HFF-Myc (cell line): ENCODE measurements at regions not wholly inside any gene's neighbourhood (a gene's known extent, or its start where the extent isn't known, plus 50 kb on each side); places are given as distances from the start of the nearest gene placed in this dataset.

Experiments
- DNase-seq: peaks from one replicate; pipeline ENCODE4 v3.0.0-alpha.2; 2011; ENCODE audit warnings: low read depth; ENCODE audit errors: extremely low read depth
- H3K4me3 ChIP-seq: replicated peaks from 2 replicates; pipeline ENCODE4 v1.5.1; 2011; ENCODE audit warnings: low read depth, mild to moderate bottlenecking, control low read depth, low read length
- CTCF ChIP-seq: IDR thresholded peaks from 2 replicates; pipeline ENCODE4 v1.5.1; 2012; ENCODE audit warnings: mild to moderate bottlenecking, low read depth, low read length, control low read depth; ENCODE audit errors: missing control alignments

DNA sequence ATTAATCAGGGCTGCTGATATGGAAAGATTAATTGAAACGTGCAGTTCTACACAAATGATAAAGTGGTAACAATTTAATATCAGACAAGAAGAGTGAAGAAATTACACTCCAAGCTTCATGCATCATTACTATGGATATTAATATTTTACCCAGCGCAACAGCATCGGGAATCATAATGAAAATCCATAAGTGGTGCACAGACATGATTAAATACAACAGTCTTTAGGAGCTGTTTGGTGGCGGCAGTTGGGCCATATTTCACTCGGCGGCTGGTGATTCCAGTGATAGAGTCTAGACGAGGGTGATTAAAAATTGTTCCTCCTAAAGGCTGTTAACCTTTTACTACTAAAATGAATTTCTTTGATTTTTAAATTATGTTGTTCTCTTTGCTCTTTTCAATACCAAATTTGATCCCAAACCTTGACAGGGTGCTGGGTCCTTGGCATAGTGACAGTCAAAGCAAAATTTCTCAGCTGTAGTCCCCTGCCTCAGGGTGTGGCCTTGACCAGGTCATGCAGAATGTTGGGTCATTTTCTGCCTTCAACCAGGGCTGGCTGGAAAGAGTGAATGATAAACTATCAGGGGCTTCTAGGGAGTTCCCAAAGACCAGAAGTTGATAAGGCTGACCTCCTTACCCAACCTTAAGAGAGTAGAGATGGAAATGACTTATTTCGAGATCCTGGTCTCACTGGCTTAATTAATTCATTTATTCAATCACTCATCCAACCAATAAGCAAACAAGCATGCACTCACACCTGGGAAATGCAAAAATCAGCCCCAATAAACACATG lies 392.0 kb downstream of the IL20RB start:
- no peak for TF ChIP-seq CTCF

DNA sequence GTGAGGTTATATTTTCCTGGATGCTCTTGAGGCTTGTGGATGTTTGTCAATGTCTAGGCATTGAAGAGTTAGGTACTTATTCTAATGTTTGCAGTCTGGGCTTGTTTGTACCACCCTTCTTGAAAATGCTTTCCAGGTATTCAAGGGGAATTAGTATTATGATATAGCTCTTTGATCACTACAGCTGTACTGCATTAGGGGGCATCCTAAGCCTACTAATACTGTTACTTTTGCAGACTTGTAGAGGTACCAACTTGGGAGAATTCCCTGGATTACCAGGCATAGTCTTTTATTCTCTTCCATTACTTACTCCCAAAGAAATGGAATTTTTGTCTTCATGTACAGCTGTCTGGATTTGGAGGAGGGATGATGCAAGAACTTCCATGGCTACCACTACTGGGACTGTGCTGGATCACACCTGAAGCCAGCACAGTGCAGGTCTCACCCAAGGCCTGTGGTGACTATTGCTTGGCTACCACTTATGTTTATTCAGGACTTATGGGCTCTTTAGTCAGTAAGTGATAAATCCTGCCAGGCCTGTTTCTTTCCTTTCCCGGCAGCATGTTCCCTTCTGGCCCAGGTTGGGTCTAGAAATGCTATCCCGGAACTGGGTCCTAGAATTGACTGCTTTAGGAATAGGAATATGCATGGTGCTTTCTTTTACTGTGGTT lies 402.9 kb downstream of the IL20RB start:
- H3K4me3 ChIP-seq = no peak overlapping the region
- no peak for TF ChIP-seq CTCF
- DNase-seq = no peak

More for the DNA sequence above, 392.0 kb downstream of the IL20RB start:
- H3K4me3 ChIP-seq = no peak overlapping the region
- no peak for DNase-seq

- TF ChIP-seq CTCF = no peak
- no peak for DNase-seq
- no peak overlapping the region for H3K4me3 ChIP-seq
Observed at GRCh38 chr3:137382005-137382594, 382.0 kb upstream of the SOX14 start.

DNA sequence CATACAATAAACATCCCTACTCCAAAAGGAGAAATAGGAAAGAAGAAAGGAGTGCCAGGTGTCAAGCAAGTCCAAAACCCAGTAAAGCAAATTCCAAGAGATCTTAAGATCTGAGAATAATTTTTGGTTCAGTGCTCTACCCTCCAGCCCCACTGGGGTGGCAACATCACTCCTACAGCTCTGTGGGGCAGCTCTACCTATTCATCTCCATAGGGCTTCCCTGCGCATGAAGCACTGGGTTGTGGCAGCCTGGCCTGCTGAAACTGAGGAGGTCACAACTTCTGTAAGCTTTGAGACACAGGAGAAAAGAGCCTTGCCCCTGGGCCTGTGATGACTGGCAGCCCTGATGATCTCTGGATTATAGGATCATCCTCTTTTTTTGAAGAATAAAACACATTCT lies 378.2 kb upstream of the SOX14 start:
- DNase-seq = no peak
- no peak overlapping the region for H3K4me3 ChIP-seq
- TF ChIP-seq CTCF = no peak

- TF ChIP-seq CTCF = no peak
- no peak for DNase-seq
- H3K4me3 ChIP-seq = no peak overlapping the region
Observed at GRCh38 chr3:137409584-137409983, 354.5 kb upstream of the SOX14 start.

DNA sequence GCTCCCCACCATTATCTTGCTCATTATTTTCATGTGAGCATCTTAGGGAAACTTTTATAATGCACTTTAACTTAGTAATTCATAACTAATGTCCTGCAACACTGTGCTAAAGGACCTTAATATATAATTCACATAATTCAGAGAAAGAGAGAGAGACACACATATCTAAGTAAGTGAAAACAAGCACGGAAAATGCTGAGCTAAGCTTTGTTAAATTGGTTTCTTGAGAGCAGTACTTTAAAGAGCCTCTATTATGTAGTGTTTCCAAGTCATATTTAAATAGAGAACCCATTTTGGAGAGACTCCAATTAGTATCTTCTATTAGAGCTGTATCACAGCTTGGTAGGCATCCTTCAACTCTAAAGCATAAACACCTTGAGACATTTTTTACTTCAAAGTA lies 354.1 kb upstream of the SOX14 start:
- no peak for TF ChIP-seq CTCF
- H3K4me3 ChIP-seq = no peak overlapping the region
- DNase-seq = no peak
